CD4-positive, alpha-beta T cell treated with Interleukin-6 for 4 hours (primary cell): ENCODE measurements at regions not wholly inside any gene's neighbourhood (a gene's known extent, or its start where the extent isn't known, plus 50 kb on each side); places are given as distances from the start of the nearest gene placed in this dataset.
"Not testable (repeated sequence)": the region's sequence is repeated elsewhere in the genome, so short reads cannot be mapped to it uniquely, and the experiment has no call there.

Source experiments
- DNase-seq: peaks from one replicate; pipeline ENCODE4 v3.0.0-alpha.2; 2020; ENCODE audit warnings: mixed read lengths

- DNase-seq = no peak
Measured at GRCh38 chr1:5684791-5685190, 307.4 kb downstream of the NPHP4 start.

GRCh38 chr1:5683446-5683845 lies 308.8 kb downstream of the NPHP4 start:
- DNase-seq = no peak

GRCh38 chr1:5682626-5683225 lies 309.5 kb downstream of the NPHP4 start:
- DNase-seq = no peak

DNA sequence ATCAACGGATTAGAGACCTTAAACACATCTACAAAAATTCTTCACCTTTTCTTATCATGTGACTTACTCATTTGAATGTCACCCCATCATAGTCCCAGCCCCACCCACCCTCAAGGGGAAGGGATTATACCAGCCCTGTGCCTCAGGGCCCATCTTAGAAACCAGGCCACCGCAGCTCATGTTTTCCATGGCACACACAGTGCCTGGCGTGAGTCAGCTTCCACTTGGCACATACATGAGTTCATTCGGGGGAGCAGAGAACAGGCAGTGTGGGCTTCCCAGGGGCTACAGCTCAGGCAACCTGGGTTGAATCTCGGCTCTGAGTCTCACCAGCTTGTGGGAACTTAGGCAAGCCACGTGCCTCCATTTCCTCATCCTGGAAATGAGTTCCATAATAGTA lies 310.6 kb downstream of the NPHP4 start:
- no peak for DNase-seq

- no peak for DNase-seq
Measured at GRCh38 chr1:5680600-5680999, 311.6 kb downstream of the NPHP4 start.

- DNase-seq = no peak
Measured at GRCh38 chr1:5678759-5679158, 313.5 kb downstream of the NPHP4 start.

DNA sequence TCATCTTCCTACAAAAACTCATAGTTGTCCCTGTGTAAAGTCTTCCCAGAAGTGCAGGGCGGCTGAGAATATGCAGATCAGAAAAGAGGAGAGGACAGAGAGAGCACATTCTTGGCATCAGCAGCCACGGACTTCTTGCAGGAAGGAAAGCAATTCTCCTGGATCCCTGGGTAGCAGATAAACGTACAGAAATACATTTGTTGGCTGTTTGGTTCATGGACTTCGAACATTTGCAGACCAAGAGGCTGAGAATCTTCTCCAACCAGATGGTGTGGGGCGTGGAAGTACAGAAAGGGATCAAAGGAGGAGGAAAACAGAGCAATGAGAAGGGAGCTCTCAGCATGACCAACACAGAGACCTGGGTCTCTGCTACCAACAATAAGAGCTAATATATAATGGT lies 319.9 kb downstream of the NPHP4 start:
- DNase-seq = not testable (repeated sequence)

DNA sequence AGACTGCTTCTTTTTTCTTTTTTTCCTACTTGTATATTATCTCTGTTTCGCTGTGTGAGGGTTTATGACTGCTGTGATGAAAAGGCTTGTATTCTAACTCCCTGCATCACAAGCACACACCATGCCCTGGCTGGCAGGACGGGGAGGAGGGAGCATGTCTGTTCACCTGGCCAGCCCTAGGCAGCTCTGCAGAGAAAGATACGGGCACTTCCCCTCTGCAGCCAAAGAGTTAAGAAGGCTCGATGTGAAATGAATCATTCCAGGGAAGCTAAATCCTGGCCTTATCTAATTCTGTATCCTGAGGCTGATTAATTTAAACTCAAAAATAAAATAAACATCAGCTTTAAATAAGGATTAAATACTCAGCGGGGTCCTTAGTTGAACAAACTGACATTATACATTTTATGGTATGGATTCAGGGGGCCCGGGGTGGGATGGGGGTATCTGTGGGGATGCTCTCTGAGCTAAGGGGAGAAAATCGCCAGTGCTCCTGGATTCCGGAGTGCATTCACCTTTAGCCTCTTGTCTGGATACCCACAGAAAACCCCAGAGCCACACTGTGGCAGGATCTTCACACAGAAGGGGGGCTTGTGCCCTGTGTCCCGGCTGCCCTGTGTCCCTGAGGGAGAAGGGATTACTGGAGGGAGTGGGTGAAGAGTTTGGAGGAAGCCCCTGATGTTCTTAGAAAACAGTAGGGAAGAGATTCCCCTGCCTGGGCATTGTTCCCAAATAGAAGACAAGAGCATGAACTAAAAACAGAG lies 321.5 kb downstream of the NPHP4 start:
- no peak for DNase-seq

- DNase-seq = no peak
Measured at GRCh38 chr1:5667513-5668325, 324.5 kb downstream of the NPHP4 start.

- DNase-seq = no peak
Measured at GRCh38 chr1:5664906-5665875, 327.0 kb downstream of the NPHP4 start.

DNA sequence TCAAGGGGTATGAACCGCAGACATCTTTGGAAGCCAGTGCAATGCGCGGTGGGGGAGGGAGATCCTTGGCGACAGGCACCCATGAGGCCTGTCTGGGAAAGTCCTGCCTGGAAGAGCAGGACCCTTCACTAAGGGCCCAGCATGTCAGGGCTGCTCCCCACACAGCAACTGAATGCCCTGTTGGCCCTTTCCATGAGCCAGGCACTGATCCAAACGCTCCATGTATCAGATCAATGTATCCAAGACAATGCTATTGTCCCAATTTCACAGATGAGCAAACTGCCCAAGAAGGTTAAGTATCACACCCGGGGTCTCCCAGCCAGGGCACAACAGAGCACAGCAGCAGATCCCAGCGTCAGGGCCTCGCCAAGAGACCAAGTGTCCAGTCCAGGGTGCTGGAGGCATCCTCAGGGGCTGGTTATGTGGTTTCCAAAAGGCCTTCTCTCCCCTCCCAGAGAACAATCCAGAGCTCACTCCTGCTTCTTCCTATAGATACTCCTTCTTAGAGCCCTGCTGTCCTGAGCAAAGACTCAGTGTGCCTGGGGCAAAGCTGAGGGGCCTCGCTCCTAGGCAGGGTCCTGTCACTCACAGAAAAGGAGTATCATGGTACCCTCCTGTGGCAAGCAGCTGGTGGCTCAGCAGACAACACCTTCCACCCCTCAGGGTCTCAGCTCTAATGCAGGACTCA lies 328.0 kb downstream of the NPHP4 start:
- DNase-seq = no peak

DNA sequence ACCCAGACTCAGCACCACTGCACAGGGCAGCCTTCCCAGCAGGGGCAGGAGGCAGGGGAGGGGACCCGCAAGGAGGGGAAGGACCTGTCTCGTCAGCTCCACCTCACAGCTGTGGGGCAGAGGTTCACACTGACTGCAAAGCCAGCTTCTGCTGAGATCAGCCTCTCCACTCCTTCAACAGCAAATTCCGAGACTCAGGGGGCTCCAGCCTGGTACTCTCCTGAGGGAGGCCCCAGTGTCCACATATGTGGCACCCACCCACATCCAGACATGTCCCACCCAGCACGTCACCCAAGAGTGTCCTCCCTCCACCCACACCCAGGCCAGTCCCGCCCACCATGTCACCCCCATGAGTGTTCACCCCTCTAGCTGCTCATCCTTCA lies 329.5 kb downstream of the NPHP4 start:
- no peak for DNase-seq

DNA sequence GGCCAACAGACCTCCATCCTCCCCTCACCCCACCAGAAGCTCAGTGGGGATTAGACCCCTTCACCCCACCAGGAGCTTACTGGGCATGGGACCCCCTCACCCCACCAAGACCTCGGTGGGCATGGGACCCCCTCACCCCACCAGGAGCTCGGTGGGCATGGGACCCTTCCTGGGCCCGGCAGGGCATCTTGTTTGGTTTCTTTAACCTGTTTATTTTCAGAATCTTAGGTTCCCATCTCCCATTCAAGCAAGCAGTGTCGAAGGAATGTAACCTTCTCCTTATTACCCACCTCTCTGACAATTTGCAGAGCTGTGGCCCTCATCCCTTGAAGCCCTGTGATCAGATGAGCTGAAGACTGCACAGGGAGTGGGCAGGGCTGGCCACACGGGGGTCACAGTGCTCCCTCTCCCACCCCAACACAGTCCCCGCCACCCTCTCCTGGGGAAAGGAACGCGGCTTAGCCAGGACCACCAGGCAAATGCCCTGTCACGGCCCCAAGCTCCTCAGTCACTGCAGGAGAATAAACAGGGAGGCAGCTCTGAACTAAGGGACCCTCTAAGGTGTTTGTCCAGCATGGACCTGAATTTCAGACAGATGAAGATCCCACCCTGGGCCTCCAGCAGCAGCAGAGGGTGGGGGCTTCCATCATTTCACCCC lies 330.0 kb downstream of the NPHP4 start:
- DNase-seq = no peak

GRCh38 chr1:5661196-5662085 lies 330.8 kb downstream of the NPHP4 start:
- DNase-seq = no peak

DNA sequence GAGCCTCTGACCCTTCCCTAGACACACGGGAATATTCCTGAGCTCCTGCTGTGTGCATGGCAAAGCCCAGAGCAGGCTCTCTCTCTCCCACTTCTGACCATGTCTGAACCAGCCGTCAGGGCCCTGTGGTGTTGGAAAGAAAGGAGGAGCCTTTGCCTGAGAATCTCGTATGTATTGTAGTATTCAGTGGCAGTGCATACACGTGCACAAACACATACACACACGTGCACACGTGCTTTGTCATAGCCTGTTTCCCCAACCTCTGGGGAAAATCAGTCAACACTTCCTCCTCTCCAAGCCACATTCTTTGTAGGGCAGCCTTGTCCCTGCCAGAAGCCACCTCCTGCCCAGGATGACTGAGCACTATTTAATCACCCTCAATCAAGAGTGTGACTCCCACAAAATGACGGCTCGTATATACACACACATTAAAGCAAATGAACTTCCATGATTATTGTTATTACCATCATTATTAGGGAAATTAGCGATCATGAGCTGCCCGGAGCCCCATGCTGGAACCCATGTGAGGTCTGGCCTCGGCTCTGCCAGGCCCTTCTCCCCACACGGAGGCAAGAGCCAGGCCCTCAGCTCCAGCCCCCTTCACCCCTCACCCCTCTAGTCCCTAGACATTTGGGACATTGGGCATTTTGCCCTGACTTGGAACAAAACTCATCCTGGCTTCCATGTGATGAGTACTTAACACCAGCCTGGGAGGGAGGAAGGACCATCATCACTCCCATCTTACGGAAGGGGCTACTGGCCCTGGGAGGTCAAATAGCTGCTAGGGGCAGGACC lies 331.9 kb downstream of the NPHP4 start:
- DNase-seq = no peak

GRCh38 chr1:5659606-5660005 lies 332.6 kb downstream of the NPHP4 start:
- DNase-seq = no peak

DNA sequence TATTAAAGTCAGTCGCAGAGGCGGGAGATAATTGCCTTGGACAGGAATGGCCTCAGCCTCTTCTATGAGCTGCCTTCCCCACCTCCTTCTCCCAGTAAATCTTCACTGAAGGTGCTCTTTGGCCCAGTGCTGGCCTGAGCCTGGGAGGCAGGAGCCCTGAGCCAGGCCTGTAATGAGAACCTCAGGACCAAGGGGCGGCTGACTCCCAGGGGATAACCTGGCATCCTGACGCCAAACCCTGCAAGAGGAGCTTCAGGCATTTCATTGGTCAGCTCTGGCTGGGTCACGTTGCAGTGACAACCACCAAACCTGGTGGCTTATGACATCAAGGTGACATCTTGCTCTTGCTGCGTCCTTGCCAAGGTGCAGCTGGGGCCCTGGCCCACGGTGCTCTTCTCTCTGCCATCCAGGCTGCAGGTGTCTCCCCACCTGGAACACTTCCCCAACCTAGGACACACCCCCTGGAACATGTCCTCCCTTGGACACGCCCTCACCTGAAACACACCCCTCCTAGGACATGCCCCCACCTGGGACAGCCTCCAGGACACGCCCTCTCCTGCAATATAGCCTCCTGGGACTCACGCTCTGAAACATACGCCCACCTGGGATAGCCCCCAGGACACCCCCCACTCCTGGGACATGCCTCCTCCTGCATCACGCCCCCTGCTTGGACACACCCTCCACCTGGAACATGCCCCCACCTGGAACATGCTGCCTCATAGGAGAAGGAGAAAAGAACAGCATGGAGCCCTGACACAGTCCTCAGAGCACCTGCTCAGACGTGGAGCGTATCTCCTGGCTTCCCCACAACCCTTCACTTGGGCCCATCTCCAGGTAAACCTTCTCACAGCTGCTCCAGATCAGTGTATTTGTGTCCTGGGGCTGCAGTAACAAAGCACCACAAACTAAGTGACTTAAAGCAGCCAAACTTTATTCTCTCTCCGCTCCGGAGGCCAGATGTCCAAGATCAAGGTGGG lies 333.6 kb downstream of the NPHP4 start:
- DNase-seq = no peak
